ENCODE measurements at regions not wholly inside any gene's neighbourhood (a gene's known extent, or its start where the extent isn't known, plus 50 kb on each side); places are given as distances from the start of the nearest gene placed in this dataset.
"Not testable (repeated sequence)": the region's sequence is repeated elsewhere in the genome, so short reads cannot be mapped to it uniquely, and the experiment has no call there.

DNA sequence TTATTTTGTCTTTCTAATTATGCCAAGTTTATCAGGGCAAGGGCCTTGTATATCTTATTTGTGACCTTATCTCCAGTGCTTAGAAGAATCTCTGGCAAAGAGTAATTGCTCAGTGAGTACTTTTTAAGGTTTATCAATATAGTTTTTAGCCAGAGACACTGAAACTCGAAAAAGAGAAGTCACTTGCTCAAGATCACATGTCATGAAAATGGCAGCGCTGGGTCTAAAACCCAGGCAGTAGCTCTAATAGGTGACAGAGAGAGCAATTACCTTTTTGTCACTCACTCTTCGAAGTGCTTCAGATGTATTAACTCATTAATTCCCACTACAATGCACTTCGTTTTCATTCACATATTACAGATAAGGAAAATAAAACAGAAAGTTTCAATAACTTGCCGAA, 667.5 kb downstream of the DOK5 start:
- no peak for DNase-seq

GRCh38 chr20:55140631-55141030, 665.2 kb downstream of the DOK5 start:
- DNase-seq = no peak

- no peak for DNase-seq
Measured at GRCh38 chr20:55139173-55139765, 663.9 kb downstream of the DOK5 start.

DNA sequence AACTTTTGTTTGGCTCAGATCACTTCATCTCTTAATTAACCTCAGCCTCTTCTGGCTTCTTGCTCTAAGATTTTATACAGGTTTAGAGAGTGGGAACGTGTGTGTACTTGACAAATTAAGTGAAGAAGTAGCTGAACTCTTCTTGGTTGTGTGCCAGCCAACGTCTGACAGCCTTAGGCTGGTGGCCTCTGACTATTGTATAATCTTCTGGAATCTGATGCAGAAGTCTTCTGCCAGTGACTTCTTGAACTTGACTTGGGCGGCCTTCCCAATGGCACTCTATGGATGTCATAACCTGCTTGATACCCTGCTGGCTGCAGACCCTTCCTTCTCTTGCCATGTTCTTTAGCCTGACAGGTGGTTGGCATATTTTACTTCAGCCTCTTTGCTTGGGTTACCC, 660.5 kb downstream of the DOK5 start:
- DNase-seq = no peak

- no peak for DNase-seq
Measured at GRCh38 chr20:55132523-55132922, 657.1 kb downstream of the DOK5 start.

GRCh38 chr20:55117577-55117976, 642.2 kb downstream of the DOK5 start:
- not testable (repeated sequence) for DNase-seq

DNA sequence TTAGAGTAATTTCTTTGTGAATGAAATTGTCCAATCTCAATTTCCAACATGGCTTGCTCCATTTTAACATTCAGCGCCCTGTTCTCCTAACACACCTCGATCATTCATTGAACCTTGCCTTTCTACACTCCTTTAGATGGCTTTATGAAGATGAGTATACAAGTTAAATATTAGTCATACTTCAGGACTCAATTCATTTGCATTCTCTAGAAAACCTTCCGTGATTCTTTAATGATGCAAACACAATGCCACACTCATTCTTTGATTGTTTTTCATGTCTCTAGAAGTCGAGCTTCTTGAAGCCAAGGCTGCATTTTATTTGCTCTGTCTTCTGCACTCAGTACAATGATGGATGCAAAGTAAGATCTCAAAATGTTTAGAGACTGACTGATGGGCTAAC, 641.2 kb downstream of the DOK5 start:
- DNase-seq = no peak

GRCh38 chr20:55103188-55103587, 627.8 kb downstream of the DOK5 start:
- DNase-seq = no peak

DNA sequence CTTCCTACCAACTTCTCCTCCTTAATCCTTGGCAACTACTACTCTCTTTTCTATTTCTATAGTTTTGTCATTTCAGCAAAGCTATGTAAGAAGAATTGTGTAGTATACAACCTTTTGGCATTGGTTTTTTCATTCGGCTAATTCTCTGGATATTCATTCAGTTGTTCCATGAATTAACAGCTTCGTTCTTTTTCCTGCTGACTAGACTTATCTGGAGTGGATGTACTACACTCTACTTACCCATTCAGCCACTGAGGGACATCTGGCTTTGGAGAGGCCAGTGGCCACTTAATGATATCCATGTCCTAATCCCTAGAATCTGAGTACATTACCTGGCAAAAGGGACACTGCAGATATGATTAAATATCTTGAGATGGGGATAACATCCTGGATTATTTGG, 623.9 kb downstream of the DOK5 start:
- DNase-seq = no peak

- DNase-seq = no peak
Measured at GRCh38 chr20:55097621-55098020, 622.2 kb downstream of the DOK5 start.

DNA sequence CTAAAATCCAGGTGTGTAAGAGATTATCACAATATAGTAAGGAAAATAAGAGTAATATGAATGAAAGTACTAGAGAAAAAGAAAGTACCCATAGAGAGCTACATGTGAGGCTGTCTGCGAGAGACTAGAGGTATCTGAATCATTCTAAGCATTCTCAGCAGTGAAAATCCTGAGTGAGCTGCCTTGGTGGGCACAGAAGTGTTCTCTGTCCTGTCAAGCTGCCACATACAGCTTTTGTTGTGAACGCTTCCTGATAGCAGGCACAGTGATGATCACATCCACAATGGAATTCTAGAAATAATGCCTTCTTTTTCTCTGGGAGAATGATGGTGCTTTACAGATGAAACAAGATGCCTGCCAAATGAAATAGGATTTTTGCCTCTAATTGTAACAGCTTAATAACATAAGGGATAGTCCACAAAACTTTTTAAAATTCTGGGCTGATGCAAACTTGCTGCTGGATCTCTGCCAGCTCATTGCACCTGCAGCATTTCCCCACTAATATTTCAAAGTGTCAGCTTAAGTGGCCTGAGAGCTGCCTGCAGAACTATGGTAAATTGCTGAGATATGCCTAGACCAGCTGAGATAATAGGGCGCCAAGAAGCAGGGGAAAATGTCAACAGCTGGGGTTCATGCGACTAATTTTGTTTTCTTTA, 620.5 kb downstream of the DOK5 start:
- DNase-seq = no peak

- DNase-seq = no peak
Measured at GRCh38 chr20:55094353-55094861, 619.0 kb downstream of the DOK5 start.

DNA sequence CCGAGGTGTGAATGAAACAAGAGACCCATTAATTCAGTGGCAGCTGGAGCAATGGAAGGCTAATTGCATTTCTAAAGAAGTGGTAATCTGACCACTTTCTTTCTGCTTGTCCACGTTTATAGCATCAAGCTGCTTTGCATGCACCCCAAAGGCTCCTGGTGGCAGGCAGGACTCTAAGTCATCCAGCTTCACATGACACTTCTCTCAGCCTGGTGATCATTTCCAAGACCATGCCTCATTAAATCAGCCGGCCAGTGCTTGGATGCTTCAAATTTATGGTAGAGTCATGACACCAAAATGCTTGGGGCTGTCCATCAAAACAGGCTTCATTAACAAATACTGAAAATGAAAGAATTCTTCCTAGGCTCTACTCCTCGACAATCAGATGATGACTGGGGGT, 614.9 kb downstream of the DOK5 start:
- no peak for DNase-seq

- no peak for DNase-seq
Measured at GRCh38 chr20:55086421-55086820, 611.0 kb downstream of the DOK5 start.

GRCh38 chr20:55079917-55080316, 604.5 kb downstream of the DOK5 start:
- no peak for DNase-seq

GRCh38 chr20:55074266-55074840, 599.0 kb downstream of the DOK5 start:
- not testable (repeated sequence) for DNase-seq

DNA sequence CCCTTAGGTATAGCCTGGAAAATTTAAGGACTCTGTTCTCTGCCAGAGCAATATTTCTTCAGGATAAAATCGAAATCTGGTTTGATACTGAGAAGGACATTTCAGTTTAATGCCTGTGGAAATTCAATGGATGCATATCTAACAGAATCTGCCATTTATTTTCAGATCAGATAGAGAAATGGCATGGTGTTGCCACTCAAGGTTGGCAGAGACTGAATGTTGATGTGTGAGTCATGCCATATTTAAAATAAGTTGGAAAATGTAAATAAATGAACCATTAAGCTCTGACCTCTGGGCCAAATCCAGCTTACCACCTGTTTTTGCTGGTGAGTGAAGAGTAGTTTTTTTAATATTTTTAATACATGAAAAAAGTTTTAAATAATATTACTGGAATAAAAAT, 594.6 kb downstream of the DOK5 start:
- no peak for DNase-seq

DNA sequence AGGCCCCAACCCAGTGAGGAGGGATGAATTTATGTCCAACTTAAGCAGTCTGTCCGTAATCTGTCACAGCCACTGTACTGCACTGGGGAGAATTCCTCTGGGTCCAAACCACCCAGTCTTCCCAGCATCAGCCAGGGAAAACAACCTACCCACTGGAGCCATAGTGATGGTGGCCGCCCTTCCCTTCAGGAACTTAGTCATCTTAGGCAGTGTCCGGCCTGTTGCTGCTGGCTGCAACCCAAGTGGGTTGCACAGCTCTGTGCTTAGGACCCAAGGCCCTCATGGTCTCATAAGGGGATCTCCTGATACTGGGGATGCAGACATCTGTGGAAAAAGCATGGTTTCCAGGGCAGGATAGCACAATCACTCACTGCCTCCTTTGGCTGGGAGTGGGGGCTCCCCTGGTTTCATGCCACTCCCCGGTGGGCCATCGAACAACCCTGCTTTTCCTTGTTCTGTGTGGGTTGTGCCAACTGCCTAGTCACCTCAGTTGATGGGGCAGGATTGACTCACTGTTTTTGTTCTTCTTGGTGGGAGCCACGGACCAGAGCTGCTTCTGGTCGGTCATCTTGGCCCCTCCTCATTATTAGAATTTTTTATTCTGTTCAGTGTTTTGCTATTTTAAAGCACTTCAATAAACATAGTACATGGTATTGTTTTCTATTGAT, 591.9 kb downstream of the DOK5 start:
- DNase-seq = no peak

DNA sequence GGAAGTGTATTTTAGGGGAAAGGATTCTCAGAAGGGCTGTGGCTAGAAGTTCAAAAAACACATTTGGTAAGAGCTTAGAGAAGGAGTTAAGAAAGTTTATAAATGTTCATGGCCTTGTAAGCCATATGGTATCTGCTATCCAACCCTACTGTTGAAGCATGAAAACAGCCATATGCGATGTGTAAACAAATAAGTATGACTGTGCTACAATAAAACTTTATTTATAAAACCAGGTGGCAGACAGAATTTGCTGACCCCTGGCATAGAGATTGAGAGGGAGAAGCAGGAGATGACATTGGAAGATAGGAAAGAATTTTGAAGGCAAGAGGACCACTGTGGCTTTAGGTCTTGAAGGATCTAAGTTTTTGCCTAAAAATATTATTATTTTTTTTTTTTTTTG, 583.5 kb downstream of the DOK5 start:
- DNase-seq = no peak

DNA sequence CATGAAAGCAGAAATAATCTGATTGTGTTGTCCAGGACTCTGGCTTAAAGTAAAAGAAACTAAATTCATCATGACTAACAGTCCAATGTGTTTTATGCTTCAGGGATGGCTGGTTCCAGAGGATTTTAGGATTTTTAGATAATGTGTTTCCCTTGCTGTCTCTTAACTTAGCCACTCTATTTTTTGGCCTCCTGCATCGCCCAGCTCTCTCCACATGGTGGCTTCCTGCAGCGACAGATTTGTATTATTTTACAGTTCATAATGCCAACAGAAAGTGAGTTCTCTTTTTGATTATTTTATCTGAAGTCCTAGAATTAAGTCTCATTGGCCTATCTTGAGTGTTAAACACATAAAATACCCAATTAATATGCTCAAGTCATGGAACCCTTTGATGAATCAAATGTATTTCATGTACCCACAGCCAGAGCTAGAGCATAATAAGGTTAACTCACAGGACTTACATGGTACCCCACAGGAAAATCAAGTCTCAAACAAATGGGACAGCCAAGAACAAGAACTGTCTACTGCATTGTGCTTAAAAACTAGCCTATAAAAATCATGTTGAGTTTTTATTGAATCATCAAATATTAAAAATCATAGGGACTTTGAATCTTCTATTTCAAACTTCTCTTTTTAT, 582.5 kb downstream of the DOK5 start:
- DNase-seq = no peak

DNA sequence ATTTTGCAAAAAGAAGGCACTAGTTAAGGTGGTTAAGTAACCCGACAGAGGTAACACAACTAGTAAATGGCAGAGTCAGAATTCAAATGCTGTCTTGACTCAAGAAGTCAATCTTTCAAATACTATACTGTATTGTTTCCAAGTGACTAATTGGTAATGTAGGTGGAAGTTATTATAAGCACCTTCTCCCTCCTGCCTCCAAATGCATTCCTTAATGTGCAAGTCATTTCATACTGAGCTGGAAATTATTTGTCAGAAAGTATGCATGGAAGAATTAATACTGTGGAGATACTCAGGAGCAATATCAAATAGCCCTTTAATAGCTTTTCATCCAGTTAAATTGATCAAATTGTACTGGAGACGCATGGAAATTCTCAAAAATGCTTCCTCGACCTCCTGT, 579.1 kb downstream of the DOK5 start:
- DNase-seq = no peak

GRCh38 chr20:55053389-55053788, 578.0 kb downstream of the DOK5 start:
- no peak for DNase-seq

GRCh38 chr20:55052459-55052858, 577.1 kb downstream of the DOK5 start:
- no peak for DNase-seq

GRCh38 chr20:55038684-55039083, 563.3 kb downstream of the DOK5 start:
- no peak for DNase-seq

Data from NCI-H446 (cell line).